ENCODE measurements at regions not wholly inside any gene's neighbourhood (a gene's known extent, or its start where the extent isn't known, plus 50 kb on each side); places are given as distances from the start of the nearest gene placed in this dataset.

- TF ChIP-seq CTCF (IDR thresholded peaks at IDR 0.05) (no peak), POLR2A (IDR thresholded peaks at IDR 0.05) (no peak)
Measured at GRCh38 chrX:45903781-45904201, 641.4 kb downstream of the ZNF674 start.
